IPS DF 4.7 (cell line): ENCODE measurements at regions not wholly inside any gene's neighbourhood (a gene's known extent, or its start where the extent isn't known, plus 50 kb on each side); places are given as distances from the start of the nearest gene placed in this dataset.
A peak's percentile ranks its signal among the peaks of the same experiment; 100 is the strongest.

Experiments
- DNase-seq: peaks from one replicate; pipeline ENCODE4 v3.0.0-alpha.2; 2013; ENCODE audit warnings: low spot score; ENCODE audit errors: extremely low read depth

- DNase-seq: peak; percentile 41
These were observed 751.7 kb upstream of the GOLIM4 start for GRCh38 chr3:168847291-168847883.

GRCh38 chr3:168844894-168845482, 749.3 kb upstream of the GOLIM4 start:
- DNase-seq: no peak

DNA sequence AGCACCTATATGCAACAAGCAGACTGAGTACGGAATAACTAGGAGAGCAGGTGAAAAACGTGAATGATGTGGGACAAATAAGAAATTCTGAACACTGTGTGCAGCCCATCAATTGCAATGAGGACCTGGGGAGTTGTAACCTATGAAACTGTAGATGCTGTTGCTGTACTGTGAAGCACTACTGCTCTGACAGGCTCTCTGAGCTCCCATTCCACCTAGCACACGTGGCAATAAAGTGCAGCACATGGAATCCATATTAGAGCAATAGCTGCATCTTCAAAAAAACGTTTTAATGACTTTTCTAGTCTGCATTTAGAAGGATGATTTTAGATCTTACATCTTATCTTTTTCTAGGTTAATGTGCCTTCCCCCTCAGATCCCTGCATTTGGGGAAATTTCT, 748.7 kb upstream of the GOLIM4 start:
- no peak for DNase-seq

DNA sequence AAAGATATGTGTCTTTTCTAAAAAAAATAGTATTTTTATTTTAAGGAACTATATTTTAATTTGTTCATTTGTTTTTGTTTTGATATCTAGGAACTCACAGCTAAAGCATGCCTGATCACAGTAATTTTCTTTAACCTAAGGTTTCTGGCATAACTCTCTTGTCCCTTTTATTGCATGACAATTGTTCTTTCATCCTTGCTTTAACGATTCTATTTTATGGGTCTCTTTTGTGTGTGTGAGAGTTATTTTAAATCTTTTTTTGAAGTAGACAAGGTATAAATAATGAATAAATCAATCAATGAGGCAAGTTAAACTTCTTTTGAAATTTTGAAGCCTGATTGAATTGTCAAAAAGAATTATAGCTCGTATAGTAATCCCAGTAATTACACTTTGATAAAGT, 747.8 kb upstream of the GOLIM4 start:
- DNase-seq: no peak

DNA sequence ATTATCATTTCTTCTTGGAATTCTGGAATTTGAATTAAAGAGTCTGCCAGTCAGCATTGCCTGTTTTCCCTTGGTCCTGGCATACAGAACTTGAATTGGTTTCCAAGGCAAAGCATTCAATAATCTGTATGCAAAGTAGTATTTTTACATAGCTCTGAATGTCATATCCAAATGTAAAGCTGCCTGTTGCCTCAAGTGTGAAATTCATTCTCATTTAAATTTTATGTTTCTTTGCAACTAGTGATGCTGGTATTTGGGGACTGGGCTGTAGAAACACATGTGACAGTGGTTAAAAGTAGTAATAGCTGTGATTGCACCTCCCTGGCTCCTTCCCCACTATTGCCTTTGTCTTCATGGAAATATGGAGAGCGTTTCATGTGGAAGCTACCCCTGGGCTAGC, 743.9 kb upstream of the GOLIM4 start:
- peak; percentile 36 for DNase-seq

GRCh38 chr3:168834558-168834957, 738.8 kb upstream of the GOLIM4 start:
- DNase-seq: no peak

- no peak for DNase-seq
These were observed 733.2 kb upstream of the GOLIM4 start for GRCh38 chr3:168828943-168829342.

- DNase-seq: no peak
These were observed 732.8 kb upstream of the GOLIM4 start for GRCh38 chr3:168828536-168828935.

DNA sequence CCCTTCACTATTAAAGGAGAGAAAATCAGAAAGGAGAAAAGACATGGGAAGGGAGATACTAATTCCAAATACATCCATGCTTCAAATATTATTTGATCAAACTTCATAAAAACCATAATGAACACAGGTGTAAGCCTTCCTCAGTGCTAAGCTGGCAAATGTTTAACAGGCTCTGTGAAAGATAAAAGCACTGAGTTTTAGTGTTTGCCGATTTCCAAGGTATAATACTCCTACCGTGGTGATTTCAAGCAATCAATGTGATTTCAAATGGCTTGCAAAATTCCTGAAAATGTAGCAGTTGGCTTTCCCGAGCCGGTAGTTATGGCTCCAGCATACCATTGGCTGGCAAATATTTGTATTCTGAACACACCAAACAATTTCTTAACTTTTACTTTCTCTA, 732.3 kb upstream of the GOLIM4 start:
- no peak for DNase-seq

DNA sequence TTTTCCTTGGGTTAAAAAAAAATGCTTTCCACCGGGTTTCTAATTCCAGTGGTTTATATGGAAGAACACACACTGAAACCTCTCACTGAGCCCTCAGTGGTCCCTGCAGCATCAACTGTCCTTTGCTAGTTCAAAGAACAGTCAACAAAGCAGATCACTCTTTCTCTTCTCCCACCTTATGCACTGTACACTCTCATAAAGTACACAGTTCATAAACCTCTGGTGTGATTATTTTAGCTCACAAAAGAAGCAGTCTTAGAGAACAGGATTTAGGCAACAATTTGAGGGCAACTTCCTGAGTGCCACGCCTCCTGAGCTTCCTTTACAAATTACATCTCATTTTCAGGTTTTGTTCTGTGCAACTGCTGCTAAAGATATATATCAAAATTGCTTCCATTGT, 728.4 kb upstream of the GOLIM4 start:
- no peak for DNase-seq

- DNase-seq: no peak
These were observed 727.7 kb upstream of the GOLIM4 start for GRCh38 chr3:168823466-168823865.

- DNase-seq: no peak
These were observed 725.2 kb upstream of the GOLIM4 start for GRCh38 chr3:168820810-168821415.

- DNase-seq: no peak
These were observed 721.5 kb upstream of the GOLIM4 start for GRCh38 chr3:168817177-168817576.

DNA sequence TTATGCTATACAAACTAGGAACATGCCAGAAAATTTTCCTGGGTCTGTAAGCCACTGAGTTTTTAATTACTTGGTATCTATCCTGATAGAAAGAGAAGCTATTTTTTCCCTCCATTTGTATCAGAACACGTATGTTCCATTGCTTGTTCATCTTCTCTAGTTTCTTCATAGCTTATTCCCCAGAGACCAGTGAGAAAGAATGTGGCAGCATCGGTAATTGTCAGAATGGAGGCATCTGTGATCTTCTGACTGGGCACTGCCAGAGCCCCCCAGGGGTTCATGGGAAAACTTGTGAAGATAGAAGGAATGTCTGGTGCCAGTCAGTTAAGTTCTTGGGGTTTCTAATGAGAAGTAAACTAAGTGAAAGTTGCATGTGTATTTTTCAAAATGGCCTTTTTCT, 720.2 kb upstream of the GOLIM4 start:
- DNase-seq: no peak

GRCh38 chr3:168813225-168813802, 717.6 kb upstream of the GOLIM4 start:
- no peak for DNase-seq

- peak; percentile 69 for DNase-seq
These were observed 716.5 kb upstream of the GOLIM4 start for GRCh38 chr3:168812234-168812633.

DNA sequence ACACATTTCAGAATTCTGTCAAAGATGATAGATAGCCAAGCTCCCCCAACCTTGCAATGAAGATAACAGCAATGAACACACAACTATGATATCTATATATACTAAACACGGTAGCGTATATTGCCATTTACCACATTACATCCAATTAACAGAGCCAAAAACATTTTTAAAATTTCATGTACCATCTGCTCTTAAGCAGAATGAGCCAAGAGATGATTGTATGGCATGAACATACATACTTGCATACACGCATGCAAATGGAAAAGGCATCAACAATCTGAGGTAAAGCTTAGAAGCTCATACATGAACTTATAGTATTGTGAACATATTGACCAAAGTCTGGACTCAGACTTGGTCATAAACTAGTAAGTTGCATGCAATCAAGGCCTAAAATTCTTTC, 712.9 kb upstream of the GOLIM4 start:
- DNase-seq: no peak

DNA sequence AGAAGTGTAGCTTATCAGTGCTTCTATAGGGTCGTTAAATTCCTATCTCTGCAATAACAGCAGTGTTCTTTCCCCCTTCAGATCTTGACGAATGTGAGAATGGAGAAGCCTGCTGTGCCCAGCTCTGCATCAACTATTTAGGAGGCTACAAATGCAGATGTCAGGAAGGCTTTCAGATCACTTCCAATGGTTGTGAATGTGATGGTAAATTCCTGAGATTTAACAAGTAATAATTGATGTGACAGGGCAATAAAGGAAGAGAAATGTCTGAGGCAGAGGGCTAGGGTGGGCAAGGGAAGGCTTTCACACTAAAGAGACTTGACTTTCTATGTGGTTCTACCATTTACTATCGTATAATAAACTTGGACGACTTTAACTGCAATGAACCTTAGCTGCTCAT, 711.7 kb upstream of the GOLIM4 start:
- no peak for DNase-seq

GRCh38 chr3:168806871-168807270, 711.1 kb upstream of the GOLIM4 start:
- no peak for DNase-seq

DNA sequence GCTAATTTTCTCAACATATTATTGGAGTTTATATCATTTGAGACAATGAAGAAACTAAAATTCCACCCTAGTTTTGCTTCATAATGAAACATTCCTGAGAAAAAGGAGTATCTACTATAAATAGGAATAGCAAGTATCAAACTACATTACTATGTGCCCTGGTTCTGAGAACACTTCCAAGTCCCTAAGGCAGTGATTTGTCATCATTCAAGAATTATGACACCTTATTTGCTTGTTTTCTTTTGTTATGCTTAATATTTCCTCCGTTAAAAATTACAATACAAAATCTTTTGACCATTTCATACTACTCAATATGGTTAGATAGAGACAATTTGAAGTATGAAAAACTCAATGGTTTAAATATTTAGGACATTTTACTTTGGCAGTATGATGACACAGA, 707.8 kb upstream of the GOLIM4 start:
- no peak for DNase-seq

GRCh38 chr3:168802766-168803165, 707.0 kb upstream of the GOLIM4 start:
- DNase-seq: no peak

DNA sequence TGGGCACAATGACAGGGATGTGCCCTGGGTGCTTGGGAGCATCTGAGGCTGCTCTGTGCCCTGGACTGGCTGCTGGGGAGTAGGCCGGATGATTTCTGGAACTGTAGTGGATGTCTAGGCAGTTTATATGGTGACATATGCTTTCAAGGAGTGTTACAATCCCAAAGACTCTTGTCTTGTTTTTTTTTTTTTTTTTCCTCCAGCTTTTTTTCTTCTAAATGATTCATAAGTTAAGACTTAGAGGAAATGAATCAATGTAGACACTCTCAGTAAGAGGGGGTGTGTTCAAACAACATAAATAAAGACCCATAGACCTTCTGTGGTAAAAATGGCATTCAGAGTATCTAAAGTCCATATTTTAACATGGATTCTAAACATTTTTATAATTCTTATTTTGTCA, 706.1 kb upstream of the GOLIM4 start:
- DNase-seq: no peak

DNA sequence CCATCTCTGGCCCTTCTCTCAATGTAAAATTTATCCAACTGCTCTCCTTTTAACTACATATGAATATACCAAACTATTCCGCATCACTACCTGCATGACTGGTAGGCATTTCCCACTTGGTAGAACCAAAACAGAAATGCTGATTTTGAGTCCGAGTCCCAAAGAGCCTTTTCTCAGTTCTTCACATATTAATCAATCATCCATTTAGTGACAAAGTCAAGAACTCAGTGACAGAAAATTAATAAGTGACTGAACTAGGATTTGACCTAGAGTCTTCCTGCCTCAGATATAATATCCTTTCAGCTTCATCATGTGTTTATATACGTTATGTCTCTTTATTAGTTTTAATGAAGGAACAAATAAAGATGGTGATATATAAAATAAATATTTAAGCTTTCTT, 700.6 kb upstream of the GOLIM4 start:
- DNase-seq: no peak
